Inferior parietal cortex (tissue), 1 donor: ENCODE measurements at regions not wholly inside any gene's neighbourhood (a gene's known extent, or its start where the extent isn't known, plus 50 kb on each side); places are given as distances from the start of the nearest gene placed in this dataset.

Experiments used
- DNase-seq: peaks from one replicate; pipeline ENCODE4 v3.0.0-alpha.2; 2016; ENCODE audit errors: extremely low spot score

GRCh38 chr4:22336822-22337221 lies 179.0 kb downstream of the ADGRA3 start:
- DNase-seq: no peak

- no peak for DNase-seq
Measured at GRCh38 chr4:22334155-22334554, 181.7 kb downstream of the ADGRA3 start.

- DNase-seq: no peak
Measured at GRCh38 chr4:22324422-22324821, 191.4 kb downstream of the ADGRA3 start.

GRCh38 chr4:22323691-22324090 lies 192.2 kb downstream of the ADGRA3 start:
- peak; percentile 44 for DNase-seq

- DNase-seq: no peak
Measured at GRCh38 chr4:22322996-22323395, 192.9 kb downstream of the ADGRA3 start.

DNA sequence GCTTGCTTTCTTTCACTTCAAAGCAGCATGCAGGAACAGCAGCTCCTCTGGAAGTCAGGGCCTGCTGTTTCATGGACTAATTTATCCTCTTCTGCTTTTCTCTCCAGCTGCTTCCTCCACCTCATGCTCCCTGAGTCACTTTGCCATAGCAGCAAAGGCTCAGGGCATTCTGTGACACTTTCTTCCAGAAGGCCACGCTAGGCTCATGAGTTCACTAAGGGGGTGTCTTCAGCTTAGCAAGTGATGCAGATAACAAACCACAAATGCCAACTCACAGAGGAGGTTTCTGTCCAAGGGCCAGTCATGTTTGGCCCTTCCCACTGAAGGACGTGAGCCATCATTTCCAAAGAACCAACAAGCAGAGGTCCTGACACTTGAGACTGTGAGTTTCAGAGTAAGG lies 200.2 kb downstream of the ADGRA3 start:
- no peak for DNase-seq

GRCh38 chr4:22313976-22314375 lies 201.9 kb downstream of the ADGRA3 start:
- no peak for DNase-seq

DNA sequence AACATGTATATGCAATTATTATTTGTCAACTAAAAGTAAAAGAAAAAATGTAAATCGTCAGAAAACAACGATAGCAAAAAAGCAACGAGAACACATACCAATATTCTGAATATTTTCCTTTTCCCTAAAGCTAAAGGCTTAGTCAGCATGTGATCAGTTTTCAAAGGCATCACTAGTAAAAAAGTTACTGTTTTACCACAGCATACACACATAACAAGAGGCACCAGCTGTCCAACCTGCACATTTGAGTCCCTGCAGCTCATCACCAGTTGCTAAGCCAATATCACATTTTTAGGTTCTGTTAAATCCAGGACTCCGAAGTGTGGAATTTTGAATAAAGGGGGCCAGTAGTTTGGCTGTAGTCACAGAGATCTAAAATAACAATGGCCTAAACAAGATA lies 203.8 kb downstream of the ADGRA3 start:
- peak; percentile 32 for DNase-seq

DNA sequence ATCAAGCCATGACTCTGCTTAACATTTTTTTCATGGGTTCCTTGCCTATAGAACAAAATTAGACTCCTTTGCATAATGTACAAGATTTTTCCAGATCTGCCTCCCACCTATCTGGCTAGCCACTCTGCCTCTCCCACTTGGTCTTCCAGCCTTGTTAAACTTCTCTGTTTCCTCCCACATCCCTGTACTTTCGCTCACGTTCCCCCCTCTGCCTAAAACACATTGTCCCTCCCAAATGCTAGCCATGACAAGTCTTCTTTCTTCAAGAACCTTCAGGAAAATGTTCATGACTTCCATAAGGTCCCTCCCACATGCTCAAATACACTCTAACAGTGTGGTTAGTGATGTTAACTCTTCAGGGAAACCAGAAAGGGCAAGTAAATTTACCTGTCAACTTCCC lies 214.6 kb downstream of the ADGRA3 start:
- DNase-seq: peak; percentile 67

GRCh38 chr4:22299678-22300077 lies 216.2 kb downstream of the ADGRA3 start:
- DNase-seq: no peak

DNA sequence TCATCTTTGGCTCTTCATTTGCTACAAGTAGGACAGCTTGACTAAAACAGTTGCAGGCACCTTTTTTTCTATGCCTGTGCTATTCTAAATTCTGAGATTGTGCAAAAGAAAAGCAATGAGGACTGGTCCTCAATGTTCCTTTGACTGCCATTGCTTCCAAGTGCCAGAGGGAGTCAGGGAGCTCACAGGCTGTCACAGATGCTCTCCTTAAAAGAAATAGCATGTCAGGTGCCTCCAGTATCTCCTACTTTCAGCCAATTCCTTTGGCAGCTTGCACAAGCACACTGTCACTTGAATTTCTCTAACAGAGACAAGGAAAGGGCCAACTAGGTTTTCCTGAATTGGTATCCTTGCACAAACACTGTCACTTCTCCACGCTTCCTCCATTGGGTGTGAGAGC lies 228.2 kb downstream of the ADGRA3 start:
- no peak for DNase-seq

GRCh38 chr4:22268350-22269025 lies 247.4 kb downstream of the ADGRA3 start:
- no peak for DNase-seq

DNA sequence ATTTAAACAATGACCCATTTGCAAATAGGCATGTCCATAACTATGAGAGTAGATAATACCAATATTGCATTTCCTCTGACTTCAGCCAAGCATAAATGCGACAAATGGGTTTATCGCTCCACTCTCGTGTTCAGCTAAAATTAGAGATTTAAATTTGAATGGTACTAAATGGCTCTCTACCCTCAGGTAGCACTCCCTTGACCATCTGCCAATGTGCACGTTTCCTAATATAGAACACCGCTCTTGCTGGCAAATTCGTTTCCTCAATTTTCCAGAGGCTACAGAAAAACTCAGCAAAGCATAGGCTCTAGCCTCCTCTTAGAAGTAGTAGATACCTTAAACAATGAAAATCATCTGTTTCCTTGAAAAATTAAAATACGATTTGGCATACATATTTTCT lies 251.6 kb downstream of the ADGRA3 start:
- no peak for DNase-seq

- no peak for DNase-seq
Measured at GRCh38 chr4:22253431-22253830, 262.4 kb downstream of the ADGRA3 start.

DNA sequence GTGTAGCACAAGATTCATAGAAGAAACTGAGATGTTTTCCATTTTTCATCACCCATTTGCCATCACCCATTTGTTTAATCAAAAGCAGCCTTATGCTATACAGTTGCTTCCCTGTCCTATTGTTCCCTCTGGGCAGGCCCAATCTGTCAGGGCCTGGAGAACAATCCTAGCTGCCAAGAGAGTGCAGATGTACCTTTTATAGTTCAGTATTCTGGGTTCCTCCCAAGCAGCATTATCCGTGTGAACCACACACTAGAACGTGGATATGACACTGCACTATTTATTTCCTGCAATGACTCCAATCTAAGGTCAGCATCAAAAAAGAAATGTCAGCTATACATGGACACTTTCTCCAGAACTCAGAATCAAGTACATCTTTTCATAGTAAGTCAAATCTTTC lies 269.0 kb downstream of the ADGRA3 start:
- DNase-seq: no peak

DNA sequence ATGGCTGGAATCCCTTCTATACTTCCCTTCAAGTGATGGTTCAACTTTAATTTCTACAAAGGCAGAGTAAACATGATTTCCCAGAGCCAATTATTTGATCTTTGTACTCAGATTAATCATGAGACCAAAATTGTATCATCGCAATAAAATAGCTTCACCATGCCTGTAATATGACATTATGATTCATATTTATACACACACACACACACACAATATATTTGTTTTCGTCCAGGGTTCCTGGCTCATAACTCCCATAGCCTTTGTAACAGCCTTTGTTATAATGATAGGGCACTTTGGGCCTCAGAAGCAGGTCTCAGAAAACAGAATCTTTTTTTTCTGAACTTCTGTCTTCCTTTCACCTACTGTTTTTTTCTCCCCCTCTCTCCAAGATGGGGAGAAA lies 270.6 kb downstream of the ADGRA3 start:
- DNase-seq: no peak

- DNase-seq: no peak
Measured at GRCh38 chr4:22241415-22241814, 274.5 kb downstream of the ADGRA3 start.

DNA sequence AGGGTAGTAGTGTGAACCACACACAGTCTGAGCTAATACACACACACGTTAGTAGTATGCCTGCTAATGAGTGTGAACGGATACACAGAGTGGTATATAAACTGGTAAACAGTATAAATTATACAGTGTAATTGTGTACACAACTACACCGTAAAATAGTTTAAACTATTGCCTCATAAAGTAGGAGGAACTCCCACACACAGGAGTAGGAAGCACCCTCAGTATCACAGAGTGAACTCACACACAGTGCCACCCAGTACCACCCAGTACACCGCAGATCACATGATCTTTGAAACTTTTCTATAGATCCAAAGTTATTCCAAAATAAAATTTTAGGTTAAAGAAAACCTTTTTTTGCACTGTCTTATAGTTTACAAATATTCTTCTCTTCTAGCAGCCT lies 275.1 kb downstream of the ADGRA3 start:
- no peak for DNase-seq

DNA sequence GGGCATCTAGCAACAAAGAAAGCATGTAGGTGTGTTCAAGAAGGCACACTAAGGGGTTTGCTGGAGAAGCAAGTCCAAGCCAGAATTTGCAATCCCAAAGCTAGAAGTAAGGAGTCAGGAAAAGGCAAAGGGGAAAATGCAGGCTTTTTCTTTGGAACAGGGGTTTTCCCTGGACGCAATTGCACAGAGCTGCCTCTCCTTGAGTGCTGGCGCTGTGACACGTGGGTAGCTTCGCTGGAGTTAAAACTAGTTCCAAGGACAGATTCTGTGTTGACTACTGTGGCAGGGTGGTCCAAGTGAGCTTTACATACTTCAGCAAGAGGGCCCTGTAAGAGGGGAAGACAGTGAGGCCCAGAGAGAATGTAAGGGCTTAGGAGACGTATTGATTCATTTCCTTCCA lies 277.1 kb downstream of the ADGRA3 start:
- no peak for DNase-seq

DNA sequence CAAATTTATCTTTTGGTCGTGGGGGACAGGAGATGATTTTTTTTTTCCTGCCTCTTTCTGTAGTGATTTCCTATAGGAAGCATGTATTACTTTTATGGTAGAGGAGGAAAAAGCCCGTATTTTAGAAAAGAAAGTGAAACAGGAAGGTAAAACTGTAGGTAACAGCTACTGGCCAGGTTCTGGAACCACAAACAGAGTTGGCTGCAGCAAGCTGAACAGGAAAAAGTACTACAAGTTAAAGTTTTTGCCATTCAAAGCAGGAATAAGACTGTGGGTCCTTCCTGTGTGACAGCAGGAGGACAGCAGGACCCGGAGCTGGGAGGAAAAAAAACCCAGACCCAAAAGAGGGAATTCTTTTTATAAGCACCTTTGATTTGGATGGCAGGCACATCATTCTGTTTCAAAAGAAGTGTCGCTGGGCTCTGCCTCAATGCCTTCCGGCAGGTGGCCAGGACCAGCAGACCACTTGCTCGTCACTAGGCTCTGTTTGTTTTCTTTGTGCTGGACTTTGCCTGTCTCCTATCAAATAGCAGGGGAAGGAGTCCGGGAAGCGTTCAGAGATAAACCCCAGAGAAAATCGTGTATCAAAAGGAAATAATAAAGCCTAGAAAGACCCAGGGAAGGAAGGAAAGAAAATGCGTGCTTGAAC lies 277.9 kb downstream of the ADGRA3 start:
- no peak for DNase-seq

DNA sequence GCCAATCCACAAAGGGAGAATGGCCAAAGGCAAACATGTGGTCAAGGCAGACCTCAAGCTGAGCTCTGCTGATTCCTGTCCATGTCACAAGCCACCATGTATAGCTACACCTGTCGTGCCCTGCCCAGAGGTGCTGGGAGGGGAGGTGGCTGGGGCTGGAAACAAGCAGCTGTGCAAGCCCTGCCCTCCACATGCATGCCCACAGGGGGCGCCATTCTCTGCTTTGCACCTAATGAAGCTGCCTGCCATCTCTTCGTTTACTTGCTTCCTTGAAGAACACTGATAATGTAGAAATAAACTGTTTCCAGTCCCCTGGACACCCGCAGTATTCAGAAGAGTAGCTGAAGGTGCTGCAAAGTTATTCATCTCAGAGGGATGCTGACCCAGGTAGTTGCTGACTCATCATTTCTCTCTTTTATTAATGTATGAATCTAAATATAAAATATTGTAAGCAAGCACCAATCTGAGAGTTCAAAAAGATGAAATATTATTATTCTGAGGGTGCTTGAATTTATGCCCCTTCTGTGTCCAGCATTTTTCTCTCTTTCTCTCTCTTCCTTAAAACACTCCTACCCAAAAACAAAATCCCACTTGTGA lies 278.6 kb downstream of the ADGRA3 start:
- DNase-seq: no peak

GRCh38 chr4:22235698-22236097 lies 280.2 kb downstream of the ADGRA3 start:
- DNase-seq: no peak

GRCh38 chr4:22233230-22233629 lies 282.6 kb downstream of the ADGRA3 start:
- no peak for DNase-seq
